ENCODE measurements at regions not wholly inside any gene's neighbourhood (a gene's known extent, or its start where the extent isn't known, plus 50 kb on each side); places are given as distances from the start of the nearest gene placed in this dataset.

DNA sequence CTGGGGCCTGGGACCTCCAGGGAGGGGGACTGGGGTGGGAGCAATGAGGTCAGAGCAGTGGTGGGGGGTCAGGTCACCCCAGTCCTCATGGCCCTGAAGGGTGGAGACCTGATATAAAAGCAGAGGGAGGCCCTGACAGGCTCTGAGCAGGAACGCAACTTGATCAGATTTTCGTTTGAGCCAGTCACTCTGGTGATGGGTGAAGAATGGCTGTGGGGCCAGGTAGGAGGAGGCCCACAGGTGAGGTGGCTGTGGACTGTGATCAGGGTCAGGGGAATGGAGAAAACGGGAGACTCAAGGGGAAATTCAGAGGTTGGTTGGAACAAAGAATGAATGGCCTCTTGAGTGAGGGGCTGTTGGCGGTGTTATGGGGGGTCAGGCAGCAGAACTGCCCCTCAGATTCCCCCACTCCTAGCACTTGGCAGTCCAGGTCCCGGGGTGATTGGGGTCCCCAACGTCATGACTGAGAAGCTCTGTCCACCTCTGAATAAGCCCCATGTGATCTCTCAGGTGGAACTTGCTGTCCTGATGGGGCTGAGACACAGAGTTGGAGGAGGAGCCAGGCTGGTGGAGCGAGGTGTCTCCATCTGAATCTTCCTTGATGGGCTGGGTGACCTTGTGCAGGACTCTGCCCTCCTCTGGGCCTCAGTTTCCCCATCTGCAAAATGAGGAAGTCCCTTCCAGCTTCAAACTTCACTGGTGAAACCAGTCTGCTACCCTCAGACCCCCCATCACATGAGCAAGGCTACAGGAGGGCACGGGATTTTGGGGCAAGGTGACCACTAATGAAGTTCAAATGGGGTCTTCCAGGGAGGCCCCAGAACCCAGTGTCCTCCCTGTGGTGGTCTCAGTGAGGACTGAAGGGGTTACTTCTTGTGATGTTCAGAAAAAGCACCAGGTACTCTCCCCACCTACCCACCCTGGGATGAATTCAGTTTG, 683.0 kb downstream of the MATN1 start:
- FAIRE-seq = no peak
- DNase-seq (ENCODE audit: insufficient read length, low spot score) = no peak
- no peak for TF ChIP-seq POLR2A (IDR thresholded peaks at IDR 0.05; ENCODE audit: low read depth, low read length)

DNA sequence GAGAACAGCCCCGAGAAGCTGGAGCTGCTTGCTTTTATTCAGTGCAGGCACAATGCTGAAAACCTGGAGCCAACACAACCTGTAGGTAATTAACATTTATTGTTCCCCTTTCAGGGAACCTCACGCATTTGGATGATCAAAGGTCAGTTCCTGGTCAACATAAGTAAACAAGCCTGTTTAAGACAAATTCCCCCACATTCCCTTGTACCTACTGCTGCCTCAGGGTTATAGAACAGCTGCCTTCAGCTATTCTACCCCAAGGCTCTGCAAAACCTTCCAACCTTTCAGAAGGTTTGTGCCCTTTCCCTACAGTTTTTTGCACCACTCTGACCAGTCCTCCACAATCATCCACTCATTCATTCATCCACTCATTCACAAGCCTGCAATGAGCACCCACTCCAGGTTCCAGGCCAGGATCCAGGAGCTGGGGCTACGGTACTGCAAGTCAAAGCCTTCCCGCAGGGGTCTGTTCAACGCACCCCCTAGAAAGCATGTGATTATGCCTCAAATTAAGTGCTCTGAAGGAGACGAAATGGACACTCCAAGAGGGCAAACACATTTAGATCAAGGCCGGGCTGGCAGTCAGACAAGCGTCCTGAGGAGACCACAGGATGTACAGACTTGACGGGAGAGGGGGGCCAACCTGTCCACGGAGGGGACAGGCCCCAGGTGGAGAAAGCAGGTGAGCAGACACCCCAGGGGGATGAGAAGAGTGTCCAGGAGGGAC, 683.9 kb downstream of the MATN1 start:
- no peak for FAIRE-seq
- TF ChIP-seq POLR2A (IDR thresholded peaks at IDR 0.05; ENCODE audit: low read depth, low read length) = no peak

DNA sequence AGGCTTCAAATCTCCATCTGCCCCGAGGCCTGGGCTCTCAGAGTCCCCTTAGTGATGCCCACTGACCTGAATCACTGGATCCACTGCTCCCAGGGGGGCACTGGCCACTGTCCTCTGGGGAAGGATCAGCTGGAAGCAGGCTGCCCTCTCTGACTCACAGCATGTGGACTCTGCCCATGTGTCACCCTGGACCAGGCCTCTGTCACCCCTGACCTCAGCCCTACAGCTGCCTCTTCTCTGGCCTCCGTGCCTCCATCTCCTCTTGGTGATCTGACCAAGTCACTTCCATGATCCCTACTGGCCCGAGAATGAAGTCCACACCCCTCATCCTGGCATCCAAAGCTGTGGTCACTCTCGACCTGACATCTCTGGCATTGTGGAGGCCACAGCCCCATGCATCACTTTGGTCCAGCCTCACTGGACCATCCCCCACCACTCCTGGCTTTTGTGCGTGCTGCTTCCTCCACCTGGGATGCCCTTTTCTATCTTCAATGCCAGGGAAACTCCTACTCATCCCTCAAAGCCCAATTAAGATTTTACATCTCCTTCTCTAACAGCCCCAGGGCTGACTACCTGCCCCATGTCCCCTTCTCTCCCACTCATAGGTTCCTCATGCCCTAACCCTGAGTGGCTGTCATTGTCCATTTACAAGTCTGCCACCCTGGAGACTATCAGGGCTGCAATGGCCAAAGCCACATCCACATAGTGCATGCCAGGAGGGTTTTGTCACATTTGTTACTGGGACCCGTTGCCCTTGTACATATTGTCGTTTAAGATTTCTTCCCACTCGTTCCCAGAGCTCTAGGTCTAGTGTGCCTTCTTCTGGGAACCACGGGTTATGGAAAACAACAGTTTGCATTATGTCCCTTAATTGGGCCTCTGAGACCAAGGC, 685.0 kb downstream of the MATN1 start:
- DNase-seq (ENCODE audit: insufficient read length, low spot score) = no peak
- no peak for FAIRE-seq
- no peak for TF ChIP-seq POLR2A (IDR thresholded peaks at IDR 0.05; ENCODE audit: low read depth, low read length)

More for the DNA sequence above, 683.9 kb downstream of the MATN1 start:
- DNase-seq (ENCODE audit: insufficient read length, low spot score) = no peak

DNA sequence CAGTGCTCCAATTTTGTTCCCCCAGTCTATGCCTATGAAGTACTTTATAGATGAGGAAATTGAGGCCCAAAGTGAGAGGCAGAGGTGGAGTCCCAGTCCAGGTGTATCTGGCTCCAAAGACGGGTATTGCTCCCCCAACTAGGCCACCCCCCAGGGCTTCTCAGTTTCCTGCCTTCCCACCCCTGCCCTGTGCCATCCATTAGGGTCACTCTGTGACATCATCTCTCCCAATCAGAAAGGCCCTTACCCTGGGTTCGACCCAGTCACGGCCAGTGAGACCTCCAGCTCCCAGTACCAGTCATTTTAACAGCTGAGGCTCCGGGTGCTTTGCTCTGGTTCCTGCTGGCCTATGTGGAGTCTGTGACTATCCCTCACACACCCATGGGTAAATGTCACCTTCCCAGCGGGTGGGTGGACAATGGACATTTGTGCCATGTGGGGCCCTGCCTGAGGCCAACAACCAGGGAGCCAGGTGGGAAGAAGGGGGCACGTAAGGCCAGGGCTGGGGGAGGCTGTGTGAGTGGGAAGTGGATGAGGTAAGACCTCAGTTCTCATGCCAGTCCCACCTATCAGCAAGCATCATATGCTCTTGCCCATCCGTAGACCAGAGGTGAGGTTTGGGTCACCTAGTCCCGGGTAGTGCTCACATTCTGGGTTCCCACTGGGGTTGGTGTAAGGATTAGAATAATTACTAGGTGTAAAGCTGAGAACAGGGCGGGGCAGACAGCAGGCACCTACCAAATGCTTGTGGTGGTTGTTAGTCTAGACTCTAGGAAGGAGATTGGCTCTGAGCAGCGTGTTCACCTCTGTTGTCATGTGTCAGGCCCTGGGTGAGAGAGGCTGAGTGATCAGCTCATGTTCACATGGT, 685.9 kb downstream of the MATN1 start:
- DNase-seq (ENCODE audit: insufficient read length, low spot score) (no peak), FAIRE-seq (no peak)
- TF ChIP-seq POLR2A (IDR thresholded peaks at IDR 0.05; ENCODE audit: low read depth, low read length) = no peak

DNA sequence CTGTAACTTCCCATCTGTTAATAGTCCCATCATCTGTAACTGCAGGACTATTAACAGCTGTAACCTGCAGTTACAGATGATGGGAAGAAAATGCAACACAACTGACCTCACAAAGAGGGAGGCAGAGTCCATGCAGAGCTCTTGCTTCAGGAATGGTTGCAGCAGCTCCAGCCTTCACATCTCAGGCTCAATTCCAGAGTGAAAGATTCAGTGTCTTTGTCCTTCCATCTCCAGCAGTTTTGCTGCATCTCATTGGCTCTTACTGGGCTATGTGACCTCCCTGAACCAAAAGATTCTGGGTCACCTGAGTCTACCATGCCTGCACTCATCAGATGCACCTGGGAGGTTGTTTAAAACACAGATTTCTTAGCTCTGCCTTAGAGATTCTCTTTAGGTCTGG, 686.7 kb downstream of the MATN1 start:
- DNase-seq (ENCODE audit: insufficient read length, low spot score) (no peak), FAIRE-seq (no peak)
- TF ChIP-seq POLR2A (IDR thresholded peaks at IDR 0.05; ENCODE audit: low read depth, low read length) = no peak

DNA sequence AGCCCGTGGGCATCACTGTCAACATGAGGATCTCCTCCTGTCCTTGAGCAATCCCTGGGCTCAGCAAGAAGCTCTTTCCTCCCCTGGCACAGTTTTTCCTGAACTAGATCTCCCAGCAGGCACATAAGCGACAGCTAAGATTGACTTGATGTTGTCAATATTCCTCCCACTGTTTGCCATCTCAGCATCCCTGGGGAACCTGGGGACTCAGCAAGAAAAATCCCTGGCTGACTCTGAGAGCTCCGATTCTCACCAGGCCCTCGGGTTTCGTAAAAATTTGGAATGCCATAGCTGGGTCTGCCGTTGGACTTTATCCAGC, 687.2 kb downstream of the MATN1 start:
- DNase-seq (ENCODE audit: insufficient read length, low spot score) (no peak), FAIRE-seq (no peak)
- no peak for TF ChIP-seq POLR2A (IDR thresholded peaks at IDR 0.05; ENCODE audit: low read depth, low read length)

DNA sequence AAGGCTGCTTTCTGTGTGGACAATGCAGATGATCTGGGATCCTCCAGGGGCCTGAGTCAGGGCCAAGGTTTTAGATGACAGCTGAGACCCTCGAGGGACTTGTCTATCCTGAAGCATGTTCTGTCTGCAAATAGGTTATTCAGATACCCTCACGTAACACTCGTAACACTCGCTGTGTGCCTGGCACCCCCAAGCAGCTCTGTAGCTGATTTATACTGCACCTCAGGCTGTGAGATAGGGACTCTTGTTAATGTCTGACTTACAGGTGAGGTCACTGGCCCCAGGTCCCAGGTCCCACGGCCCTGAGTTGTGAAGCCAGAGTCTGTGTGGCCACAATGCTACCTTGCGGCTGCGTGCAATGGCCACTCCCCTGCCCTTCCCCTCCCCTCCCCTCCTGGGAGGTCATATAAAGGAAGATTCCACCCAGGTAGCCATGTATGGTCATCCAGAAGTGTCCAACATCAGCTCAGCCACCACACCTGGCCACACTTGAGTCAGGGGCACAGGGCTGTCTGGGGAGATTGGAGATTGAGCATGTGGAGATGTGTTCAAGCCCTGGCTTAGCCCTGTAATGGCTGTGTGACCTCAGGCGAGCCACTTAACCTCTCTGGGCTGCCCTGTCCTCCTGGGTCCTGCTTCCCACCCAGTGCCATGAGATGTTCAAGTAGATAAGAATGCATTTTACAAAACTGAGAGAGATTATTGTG, 687.7 kb downstream of the MATN1 start:
- FAIRE-seq = no peak
- no peak for DNase-seq (ENCODE audit: insufficient read length, low spot score)
- no peak for TF ChIP-seq POLR2A (IDR thresholded peaks at IDR 0.05; ENCODE audit: low read depth, low read length)

DNA sequence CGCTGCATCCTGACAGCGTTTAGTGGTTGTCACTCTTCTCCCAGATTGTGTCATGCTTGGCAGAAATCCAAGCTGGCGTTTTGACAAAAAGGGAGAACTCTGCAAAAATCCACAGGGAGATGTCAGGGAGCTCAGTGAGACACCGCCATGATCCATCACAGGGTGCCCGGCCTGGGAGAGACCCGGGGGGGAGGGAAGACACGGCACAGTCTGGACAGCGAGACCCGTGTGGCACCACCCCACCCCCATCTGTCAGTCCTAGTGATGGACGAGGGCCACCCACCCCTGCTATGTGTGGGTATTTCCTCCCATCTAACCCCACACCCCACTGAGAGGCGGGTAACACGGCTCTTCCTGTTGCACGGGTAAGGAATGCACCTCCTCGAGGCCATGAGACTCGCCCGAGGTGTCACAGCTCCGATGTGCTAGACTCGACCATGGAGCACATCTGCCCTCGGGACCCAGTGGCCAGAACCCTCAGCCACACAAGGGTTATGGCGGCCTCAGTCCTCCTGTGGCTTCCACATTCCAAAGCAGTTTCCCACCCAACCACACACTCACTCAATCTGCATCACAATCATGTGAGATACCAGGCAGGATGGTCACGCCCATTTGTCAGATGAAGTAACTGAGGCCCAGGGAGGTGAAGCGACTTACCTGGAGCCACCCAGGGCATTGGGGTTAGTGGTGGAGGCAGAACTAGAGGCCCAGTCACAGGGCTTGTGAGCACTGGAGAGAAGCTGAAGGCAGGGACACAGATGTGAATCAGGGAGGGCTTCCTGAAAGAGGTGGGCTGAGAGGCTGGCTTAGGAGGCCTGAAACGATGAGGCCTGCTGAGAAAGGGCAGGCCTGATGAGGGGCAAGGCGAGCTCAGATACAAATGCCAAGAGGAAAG, 688.5 kb downstream of the MATN1 start:
- no peak for FAIRE-seq
- no peak for TF ChIP-seq POLR2A (IDR thresholded peaks at IDR 0.05; ENCODE audit: low read depth, low read length)
- no peak for DNase-seq (ENCODE audit: insufficient read length, low spot score)

DNA sequence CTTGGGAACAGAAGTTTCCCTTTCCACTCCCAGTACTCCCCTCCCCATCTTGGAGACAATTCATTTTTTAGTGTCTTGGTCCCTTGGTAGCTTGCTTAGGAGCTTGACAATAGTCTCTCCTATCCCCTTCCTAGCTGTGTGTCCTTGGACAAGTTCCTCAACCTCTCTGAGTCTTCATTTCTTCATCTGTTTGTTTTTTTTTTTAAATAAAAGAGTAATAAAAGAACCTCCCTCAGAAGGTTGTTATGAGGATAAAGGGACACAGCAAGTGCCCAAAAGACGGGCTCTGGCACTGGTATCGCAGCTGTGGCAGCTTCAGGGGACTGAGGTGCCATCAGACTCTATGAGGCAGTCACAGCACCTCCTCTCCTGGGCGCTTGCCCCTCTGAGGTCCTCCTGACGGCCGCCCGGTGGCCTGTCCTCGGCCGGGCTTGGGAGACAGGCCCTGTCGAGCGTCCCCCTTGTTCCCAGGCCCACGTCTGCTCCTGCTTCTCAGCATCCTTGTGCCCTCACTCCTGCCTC, 689.2 kb downstream of the MATN1 start:
- no peak for TF ChIP-seq POLR2A (IDR thresholded peaks at IDR 0.05; ENCODE audit: low read depth, low read length)
- no peak for FAIRE-seq

DNA sequence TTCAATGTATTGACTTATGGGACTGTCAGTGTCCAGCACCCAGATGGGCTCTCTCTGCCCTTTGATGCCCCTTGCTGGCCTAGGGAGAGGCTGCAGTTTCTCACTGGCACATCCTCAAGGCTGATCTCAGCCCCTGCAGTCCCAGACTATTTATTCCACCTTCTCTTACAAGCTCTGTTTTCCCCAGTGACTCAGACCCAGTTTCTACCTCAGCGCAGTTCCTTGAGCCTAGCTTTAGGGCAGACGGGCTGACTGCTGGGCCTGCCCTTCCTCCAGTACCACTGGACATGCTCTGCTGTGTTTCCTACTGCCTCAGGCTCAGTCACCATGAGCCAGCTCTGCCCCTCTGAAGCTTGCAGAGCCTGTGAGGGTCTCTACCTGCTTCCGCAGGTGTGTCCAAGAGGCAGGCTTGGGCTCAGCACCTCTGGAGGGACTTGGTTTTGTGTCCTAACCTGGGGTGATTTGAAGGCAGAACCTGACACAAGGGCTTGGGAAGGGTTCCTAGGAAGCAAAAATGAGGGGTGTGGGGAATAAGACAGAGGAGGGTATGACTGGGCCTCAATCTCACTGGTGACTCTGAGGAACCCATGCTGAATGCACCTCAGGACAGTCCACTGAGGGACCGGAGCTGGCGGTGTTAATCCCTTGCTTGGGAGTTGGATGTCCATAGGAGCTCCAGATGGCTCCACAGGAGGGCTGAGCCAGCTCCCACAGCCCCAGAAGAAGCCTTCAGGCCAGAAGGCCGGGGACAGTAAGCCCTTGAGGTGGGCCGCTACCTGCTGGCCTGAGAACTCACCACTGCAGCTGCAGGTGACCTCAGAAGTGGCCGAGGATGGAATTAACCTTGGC, 689.9 kb downstream of the MATN1 start:
- no peak for TF ChIP-seq POLR2A (IDR thresholded peaks at IDR 0.05; ENCODE audit: low read depth, low read length)
- FAIRE-seq = no peak

More for the DNA sequence above, 689.2 kb downstream of the MATN1 start:
- no peak for DNase-seq (ENCODE audit: insufficient read length, low spot score)

DNA sequence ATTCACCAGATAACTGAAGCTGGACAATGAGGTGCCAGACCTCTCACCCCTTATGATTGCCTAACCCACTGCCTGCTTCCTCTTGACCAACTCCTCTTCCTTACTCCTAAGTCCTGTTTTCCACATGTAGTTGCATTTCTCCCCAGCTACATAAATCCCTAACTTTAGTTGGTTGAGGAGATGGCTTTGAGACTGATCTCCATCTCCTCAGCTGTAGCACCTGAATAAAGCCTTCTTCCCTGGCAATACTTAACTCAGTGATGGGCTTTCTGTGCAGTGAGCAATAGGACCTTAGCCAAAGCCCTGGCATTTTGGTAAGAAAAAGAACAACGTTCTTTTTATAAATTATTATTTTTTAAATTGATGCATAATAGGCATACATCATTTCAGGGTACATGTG, 691.1 kb downstream of the MATN1 start:
- FAIRE-seq (no peak), DNase-seq (ENCODE audit: insufficient read length, low spot score) (no peak)
- no peak for TF ChIP-seq POLR2A (IDR thresholded peaks at IDR 0.05; ENCODE audit: low read depth, low read length)

More for the DNA sequence above, 689.9 kb downstream of the MATN1 start:
- no peak for DNase-seq (ENCODE audit: insufficient read length, low spot score)

Measured in H54 (cell line).